ENCODE measurements at regions not wholly inside any gene's neighbourhood (a gene's known extent, or its start where the extent isn't known, plus 50 kb on each side); places are given as distances from the start of the nearest gene placed in this dataset.
"Not testable (repeated sequence)": the region's sequence is repeated elsewhere in the genome, so short reads cannot be mapped to it uniquely, and the experiment has no call there.

DNA sequence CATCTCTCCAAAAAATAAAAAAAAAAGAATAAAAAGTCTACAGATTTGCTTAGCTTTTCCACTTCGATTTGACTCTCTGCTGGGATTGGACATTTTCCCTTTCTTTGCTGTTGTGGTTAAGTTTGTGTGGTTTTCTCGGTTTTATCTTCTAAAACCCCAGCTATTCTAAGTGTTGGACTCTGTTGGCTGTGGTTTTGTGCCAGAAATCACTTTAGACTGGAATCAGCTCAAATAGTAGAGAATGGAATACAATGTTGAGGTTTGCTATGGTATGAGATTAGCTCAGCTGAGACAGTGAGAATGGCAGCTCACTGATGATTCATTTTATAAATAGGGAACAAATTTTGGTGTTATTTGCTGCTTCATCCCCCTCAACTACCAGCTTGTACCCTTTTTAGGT lies 116.0 kb downstream of the BUB3 start:
- DNase-seq, result no peak

GRCh38 chr10:123270806-123271205 lies 116.6 kb downstream of the BUB3 start:
- DNase-seq, result no peak

GRCh38 chr10:123272171-123272570 lies 118.0 kb downstream of the BUB3 start:
- no peak for DNase-seq

- DNase-seq, result peak; percentile 14
Measured at GRCh38 chr10:123274306-123275135, 120.3 kb downstream of the BUB3 start.

DNA sequence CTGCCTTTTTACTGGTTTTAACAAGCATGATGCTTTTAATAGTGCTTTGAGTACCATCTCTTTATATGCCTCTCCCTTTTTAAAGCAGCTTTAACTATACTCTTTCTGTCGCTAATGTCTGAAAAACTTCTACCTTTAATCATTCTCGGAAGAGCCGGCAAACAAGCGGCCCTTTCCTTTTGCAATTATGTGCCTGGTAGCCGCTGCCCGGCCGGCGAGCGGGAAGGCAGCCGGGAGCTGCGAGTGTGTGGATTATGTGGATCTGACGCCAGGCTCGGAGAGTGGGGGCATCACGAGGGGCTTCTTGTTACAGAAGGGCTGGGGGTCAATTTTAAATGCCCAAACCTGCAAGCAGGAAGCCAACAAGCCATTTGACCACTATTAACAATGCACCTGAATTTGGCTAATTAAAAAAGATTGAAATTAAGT lies 120.9 kb downstream of the BUB3 start:
- peak; percentile 36 for DNase-seq

DNA sequence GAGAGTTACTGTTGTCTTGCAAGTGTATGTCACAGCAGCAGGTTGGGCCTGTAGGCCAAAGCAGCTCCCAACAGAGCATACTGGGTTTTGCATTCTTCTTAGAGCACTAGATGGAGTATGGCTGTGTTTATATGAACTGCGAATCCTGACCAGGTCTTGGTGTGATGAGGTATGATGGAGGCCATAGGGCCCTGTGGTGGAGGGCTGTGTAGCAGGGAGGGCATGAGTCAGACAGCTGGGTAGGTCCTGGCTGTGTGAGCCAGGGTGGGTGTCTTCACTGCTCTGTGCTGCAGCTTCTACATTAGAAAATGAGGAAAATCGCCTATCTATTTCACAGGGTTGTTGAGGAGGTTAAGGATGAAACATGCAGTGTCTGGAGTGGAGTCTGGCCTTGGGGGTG lies 124.2 kb downstream of the BUB3 start:
- no peak for DNase-seq

- DNase-seq, result not testable (repeated sequence)
Measured at GRCh38 chr10:123283371-123283770, 129.2 kb downstream of the BUB3 start.

DNA sequence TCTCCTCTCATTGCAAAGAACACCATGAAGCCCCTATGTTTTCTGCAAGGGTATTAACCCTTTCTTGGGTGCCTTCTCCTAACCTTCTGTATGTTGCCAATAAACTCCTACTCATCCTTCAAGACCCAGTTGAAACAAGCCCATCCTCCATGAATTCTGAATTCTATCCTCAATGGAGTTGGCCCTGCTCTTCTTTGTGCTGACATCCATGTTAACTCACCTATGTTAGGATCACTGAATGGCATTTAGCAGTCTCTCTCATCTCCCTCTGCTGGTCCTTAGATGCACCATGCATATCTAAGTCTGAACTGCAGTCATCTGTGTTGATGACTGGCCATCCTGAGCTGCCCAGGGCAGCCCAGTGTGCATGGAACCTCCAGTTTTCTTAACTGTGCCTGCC lies 129.8 kb downstream of the BUB3 start:
- DNase-seq, result no peak

- no peak for DNase-seq
Measured at GRCh38 chr10:123287594-123288247, 133.5 kb downstream of the BUB3 start.

DNA sequence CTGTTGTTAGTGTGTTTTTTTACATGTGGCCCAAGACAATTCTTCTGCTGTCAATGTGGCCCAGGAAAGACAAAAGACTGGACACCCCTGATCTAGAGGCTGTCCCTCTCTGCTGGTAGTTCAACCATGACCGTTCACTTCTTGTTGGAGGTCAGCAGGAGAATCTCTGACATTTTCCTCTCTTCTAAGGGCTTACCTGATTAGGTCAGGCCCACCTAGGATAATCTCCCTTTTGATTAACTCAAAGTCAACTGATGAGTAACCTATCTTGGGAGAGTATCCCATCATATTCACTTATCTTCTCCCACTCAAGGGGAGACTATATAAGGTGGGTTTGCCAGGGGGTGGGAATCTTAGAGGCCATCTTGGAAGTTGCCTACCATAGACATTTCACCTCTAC lies 135.2 kb downstream of the BUB3 start:
- DNase-seq, result no peak

DNA sequence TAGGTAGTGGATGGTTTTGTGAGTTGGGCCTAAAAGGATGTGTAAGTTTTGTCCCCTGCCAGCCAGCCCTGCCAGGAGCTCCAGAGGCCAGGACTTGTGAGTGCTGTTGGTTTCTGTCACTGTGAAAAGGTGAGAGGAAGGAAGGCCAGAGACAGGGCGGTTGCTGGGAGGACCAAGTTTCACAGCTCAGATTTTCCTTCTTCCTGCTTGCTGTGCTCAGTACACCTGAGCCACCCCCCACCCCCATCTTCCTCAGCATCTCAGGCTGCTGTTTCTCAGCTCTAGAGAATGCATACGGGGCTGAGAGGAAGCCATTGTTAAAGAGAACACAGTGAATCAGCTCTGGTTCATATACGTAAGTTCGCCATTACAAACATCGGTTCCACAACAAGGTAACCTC lies 139.9 kb downstream of the BUB3 start:
- DNase-seq, result no peak

- DNase-seq, result no peak
Measured at GRCh38 chr10:123294886-123295285, 140.7 kb downstream of the BUB3 start.

GRCh38 chr10:123295644-123296043 lies 141.4 kb downstream of the BUB3 start:
- no peak for DNase-seq

GRCh38 chr10:123297175-123297574 lies 143.0 kb downstream of the BUB3 start:
- DNase-seq, result no peak

GRCh38 chr10:123298583-123298982 lies 144.4 kb downstream of the BUB3 start:
- DNase-seq, result no peak

- no peak for DNase-seq
Measured at GRCh38 chr10:123299598-123299997, 145.4 kb downstream of the BUB3 start.

DNA sequence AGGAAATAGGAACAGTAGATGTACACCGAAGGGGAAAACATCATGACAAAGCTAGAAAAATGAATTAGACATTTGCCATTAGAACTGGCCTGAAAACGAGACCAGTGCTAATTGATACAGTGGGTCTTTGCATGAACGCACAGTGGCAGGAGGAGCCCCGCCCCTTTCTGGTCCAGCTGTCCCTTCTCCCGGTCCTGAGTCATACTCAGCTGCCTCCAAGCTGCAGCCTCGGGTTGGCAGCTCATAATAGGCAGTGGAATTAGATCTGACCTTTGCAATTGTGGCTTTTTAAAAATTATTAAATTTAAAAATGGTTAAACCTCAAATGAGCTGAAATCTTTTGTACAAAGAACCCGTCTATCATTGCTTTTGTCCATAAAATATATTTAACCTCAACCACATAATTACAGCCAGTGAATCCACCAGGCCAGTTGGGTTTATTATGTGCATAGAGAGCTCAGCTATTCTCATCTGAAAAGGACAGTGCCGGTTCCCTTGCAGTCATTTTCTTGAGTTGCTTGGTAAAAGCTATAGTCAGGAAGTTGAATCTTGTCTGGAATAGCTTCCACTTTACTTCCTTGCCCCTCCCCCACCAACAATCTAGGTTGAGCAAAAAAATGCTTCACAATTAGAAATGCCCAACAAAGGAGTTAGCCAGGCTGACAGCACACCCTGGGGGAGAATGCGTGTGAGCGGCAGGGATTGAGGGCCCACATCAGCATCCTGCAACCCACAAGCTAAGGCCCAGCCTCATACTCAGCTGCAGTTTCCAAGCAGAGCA lies 147.1 kb downstream of the BUB3 start:
- peak; percentile 33 for DNase-seq

- no peak for DNase-seq
Measured at GRCh38 chr10:123303581-123304337, 149.6 kb downstream of the BUB3 start.

GRCh38 chr10:123305671-123306070 lies 151.5 kb downstream of the BUB3 start:
- DNase-seq, result no peak

DNA sequence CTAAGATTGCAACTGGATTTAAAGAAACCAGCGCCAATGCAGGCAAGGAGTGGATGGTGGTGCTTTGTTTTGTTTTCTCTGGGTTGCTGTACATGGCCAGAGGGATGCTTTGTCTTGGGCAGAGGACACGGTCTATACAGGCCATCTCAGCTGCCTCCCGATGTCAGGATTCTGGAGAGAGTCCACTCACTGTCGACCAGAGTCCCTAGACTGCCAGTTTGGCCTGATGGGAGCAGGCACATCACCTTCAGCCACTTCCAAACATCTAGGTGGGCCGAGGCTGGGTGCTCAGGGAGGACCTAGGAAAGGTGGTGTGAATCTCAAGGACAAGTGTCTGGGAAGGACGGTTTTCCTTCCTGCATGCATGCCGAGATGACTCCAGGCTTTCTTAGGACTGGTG lies 152.1 kb downstream of the BUB3 start:
- DNase-seq, result no peak

GRCh38 chr10:123309731-123310130 lies 155.5 kb downstream of the BUB3 start:
- DNase-seq, result no peak

DNA sequence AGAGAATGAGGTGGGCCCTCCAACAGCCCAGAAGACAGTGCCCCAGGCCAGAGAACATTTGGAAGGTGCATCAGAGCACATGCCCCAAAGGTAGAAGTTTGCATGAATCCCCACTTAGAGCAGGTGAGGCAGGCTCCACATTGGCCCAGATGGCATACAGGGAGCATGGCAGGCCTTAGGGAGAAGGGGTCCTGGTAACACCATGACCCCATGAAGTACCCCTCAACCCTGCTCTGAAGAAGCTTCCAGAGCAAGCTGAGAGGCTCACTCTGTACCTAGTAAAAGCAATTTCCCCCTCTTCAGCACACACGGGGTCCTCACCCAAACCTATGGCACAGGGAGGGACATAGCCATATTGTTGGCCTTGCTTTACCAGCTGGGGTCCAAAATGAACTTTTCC lies 162.6 kb downstream of the BUB3 start:
- no peak for DNase-seq

All from left kidney (tissue), 1 donor.